OCI-LY1 (cell line): ENCODE measurements at regions not wholly inside any gene's neighbourhood (a gene's known extent, or its start where the extent isn't known, plus 50 kb on each side); places are given as distances from the start of the nearest gene placed in this dataset.

Experiments
- EZH2 ChIP-seq: fragments of 200-600 bp; sonication (generic), shearing (Covaris generic); IDR thresholded peaks from 2 replicates; pipeline ENCODE4 v1.8.0; 2017; ENCODE audit warnings: borderline replicate concordance, mixed run types, mild to moderate bottlenecking, antibody characterized with exemption, low read length, moderate library complexity, mixed read lengths
- TF ChIP-seq, protein P1 (sequence below): fragments of 200-600 bp; sonication (generic), shearing (Covaris generic); IDR thresholded peaks from 2 replicates; pipeline ENCODE4 v1.5.1; 2017; ENCODE audit warnings: mild to moderate bottlenecking, antibody characterized with exemption, low read length, moderate library complexity, mixed read lengths

- no peak for TF ChIP-seq EZH2
- TF ChIP-seq, protein P1, sequence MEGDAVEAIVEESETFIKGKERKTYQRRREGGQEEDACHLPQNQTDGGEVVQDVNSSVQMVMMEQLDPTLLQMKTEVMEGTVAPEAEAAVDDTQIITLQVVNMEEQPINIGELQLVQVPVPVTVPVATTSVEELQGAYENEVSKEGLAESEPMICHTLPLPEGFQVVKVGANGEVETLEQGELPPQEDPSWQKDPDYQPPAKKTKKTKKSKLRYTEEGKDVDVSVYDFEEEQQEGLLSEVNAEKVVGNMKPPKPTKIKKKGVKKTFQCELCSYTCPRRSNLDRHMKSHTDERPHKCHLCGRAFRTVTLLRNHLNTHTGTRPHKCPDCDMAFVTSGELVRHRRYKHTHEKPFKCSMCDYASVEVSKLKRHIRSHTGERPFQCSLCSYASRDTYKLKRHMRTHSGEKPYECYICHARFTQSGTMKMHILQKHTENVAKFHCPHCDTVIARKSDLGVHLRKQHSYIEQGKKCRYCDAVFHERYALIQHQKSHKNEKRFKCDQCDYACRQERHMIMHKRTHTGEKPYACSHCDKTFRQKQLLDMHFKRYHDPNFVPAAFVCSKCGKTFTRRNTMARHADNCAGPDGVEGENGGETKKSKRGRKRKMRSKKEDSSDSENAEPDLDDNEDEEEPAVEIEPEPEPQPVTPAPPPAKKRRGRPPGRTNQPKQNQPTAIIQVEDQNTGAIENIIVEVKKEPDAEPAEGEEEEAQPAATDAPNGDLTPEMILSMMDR, result no peak
Observed at GRCh38 chr2:42922293-42922692, 129.9 kb upstream of the HAAO start.
